Activated CD4-positive, alpha-beta T cell treated with anti-CD3 and anti-CD28 coated beads for 48 hours (primary cell): ENCODE measurements at regions not wholly inside any gene's neighbourhood (a gene's known extent, or its start where the extent isn't known, plus 50 kb on each side); places are given as distances from the start of the nearest gene placed in this dataset.

ENCODE experiments used
- DNase-seq: peaks from one replicate; pipeline ENCODE4 v3.0.0-alpha.2; 2020

- DNase-seq = no peak
Observed at GRCh38 chr21:34192646-34193285, 119.4 kb downstream of the MRPS6 start.

- DNase-seq = no peak
Observed at GRCh38 chr21:34195335-34195734, 122.0 kb downstream of the MRPS6 start.

GRCh38 chr21:34196996-34197395 lies 123.6 kb downstream of the MRPS6 start:
- DNase-seq = no peak

- DNase-seq = no peak
Observed at GRCh38 chr21:34197561-34197960, 124.2 kb downstream of the MRPS6 start.

DNA sequence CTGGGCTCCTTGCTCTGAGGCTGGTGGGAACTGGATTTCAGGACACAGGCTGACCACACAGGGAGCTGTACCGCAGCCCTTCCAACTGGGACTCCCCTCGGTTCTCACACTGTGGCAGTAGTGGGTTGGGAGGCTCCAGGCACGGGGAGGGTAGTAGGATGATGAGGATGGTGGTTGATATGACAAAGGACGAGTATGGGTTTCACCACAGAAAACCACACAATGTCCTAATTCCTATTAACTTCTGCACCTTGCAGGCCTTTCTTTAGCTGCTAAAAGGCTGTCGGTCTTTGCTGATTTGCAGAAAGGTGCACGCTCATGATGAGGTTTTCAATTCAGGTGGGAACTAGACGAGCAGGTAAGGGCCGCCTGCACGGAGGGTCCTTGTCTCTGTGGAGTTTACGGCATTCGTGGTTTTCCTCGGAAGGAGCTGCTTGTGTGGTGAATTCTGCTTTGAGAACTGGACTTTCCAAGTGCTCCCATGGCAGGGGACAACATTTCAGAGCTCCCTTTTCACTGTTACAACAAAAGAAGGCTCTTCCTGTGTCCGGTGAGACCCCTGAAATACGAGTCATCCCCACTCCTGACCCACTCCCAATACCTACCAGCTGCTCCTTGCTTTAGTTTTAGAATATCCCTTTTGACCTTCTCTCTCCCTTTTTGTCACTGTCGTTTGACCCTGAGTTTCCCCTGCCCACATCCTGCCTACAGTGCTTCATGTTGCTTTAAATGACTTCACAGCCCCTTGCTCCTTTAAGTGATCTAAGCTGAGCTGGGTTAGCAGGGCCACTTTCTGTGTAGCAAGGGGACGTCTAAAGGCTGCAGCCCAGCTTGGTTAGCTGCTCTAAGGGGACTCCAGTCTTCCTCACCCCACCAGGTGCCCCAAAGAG lies 125.1 kb downstream of the MRPS6 start:
- peak; percentile 40 for DNase-seq

- no peak for DNase-seq
Observed at GRCh38 chr21:34199121-34199910, 125.9 kb downstream of the MRPS6 start.

- no peak for DNase-seq
Observed at GRCh38 chr21:34200288-34200905, 127.0 kb downstream of the MRPS6 start.

- DNase-seq = no peak
Observed at GRCh38 chr21:34201001-34201400, 127.6 kb downstream of the MRPS6 start.

DNA sequence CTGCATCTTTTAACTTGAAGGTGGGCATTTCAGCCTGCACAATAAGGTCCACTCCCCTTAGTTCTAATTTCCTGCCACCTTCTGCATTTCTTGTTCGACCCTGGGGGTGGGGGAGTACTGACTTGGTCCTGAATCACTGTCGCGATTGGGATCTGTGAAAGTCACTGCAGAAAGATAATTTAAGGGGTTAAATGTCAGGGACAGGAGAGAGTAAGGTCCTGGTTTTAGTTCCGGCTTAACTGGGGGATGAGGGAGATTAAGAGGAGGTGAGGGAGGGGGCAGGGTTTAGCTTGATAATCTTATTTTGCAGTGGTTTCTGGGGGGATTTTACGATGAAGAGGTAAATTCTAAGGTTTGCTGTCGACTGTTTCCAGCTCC lies 128.1 kb downstream of the MRPS6 start:
- DNase-seq = no peak

- DNase-seq = peak; percentile 13
Observed at GRCh38 chr21:34202553-34203372, 129.4 kb downstream of the MRPS6 start.

DNA sequence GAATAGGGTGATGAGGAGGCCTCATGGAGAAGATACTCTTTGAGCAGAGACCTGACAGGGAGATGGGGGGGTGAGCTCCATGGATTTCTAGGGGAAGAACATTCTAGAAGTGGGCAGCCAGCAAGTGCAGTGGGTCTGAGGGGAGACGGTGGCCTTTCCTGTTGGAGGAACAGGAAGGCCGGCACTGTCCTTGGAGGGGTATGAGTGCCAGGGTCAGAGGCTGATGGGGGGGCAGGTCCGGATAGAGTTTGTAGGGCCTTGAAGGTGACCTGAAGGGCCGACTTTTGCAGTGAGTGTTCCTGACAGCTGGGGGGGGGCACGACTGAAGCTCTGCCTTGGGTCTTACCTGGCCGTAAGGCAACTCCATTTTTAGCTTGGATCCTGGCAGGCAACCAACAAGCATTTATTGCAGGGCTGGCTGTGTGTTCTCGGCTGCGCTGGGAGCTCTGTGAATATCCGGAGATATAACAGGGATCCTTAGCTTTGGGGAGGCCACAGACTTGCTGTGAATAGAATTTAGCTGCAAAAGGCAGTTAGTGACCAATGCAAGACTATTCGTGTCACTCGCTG lies 130.6 kb downstream of the MRPS6 start:
- no peak for DNase-seq

GRCh38 chr21:34204481-34205439 lies 131.4 kb downstream of the MRPS6 start:
- DNase-seq = no peak

- no peak for DNase-seq
Observed at GRCh38 chr21:34205811-34206571, 132.6 kb downstream of the MRPS6 start.

GRCh38 chr21:34213959-34214358 lies 140.6 kb downstream of the MRPS6 start:
- no peak for DNase-seq

DNA sequence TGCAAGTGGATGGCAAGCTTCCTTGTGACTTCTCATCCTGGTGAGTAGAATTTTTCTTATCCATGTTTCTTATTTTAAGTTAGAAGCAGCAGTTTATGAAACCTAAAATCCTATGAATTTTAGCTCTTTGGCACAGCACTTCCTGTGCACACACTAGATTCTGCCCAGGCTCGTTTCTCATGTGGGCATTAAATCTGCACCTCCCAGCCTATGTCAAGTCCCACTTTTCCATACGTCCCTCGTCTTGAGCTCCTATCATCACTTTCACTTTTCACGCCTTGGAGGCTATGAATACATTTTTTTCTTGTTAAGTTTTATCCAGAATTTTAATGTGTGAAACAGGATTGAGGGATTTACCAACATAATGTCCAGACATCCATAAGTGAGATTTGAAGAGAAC lies 142.1 kb downstream of the MRPS6 start:
- no peak for DNase-seq

DNA sequence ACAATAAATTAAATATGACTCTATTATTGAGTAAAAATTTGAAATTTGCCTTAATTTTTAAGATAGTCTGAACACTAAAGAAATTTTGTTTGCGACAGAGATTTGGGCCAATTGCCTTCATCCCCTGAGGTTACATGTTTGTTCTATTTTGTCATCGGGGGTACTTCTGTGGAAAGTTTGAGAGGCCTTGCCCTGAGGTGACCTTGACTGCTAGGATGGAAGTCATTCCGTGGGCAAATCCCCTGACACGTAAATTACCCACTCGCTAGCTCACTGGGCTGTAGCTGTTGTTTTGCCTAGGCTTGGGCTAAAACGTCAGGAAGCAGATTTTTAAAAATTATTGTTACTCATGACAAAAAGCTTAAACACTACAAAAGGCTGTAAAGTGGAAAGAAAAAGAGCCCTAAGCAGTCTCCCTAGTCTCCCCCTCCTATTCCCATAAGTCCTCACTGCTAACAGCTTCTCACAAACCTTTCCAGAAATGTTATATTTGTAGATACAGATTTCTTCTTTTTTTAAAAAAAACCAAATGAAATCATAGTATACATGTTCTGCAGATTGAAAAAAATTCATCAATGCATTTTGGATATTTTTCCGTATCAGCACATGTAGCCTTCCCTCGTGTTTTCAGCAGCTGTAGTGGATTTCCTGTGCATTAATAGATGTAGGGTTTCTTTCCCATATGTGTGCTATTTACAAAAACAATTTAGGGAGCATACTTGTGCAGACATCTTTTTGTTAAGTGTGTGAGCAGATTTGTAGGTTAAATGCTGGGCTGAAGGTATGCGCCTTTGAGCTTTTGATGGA lies 142.7 kb downstream of the MRPS6 start:
- DNase-seq = no peak

DNA sequence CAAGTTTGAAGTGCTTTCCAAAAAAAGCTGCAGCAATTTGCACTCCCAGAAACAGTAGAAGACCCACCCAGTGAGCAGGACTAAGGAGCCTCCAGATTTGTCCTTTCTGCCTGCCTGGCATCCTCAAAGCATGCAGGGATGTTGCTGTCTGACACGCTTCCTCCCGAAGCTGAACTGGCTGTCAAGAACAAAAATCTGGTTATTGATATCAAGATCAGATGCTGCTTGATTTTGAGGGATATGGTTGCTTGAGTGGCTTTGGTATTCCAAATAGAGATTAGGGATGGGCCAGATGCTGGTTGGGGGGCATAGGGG lies 143.3 kb downstream of the MRPS6 start:
- DNase-seq = no peak

- DNase-seq = no peak
Observed at GRCh38 chr21:34217263-34217662, 143.9 kb downstream of the MRPS6 start.
